Glutamatergic neuron (in vitro differentiated cells): ENCODE measurements at regions not wholly inside any gene's neighbourhood (a gene's known extent, or its start where the extent isn't known, plus 50 kb on each side); places are given as distances from the start of the nearest gene placed in this dataset.

Source experiments
- DNase-seq: peaks from one replicate; pipeline ENCODE4 v3.0.0; 2022
- H3K27ac Mint-ChIP-seq: one replicate; pipeline ENCODE4 v1.8.0; 2020; ENCODE audit warnings: mild to moderate bottlenecking, mixed read lengths, inconsistent platforms; ENCODE audit not compliant: unreplicated experiment
- H3K27me3 Mint-ChIP-seq: one replicate; pipeline ENCODE4 v1.8.0; 2020; ENCODE audit warnings: mild to moderate bottlenecking, moderate library complexity, mixed read lengths, inconsistent platforms; ENCODE audit not compliant: unreplicated experiment
- H3K36me3 Mint-ChIP-seq: one replicate; pipeline ENCODE4 v1.8.0; 2020; ENCODE audit warnings: mild to moderate bottlenecking, mixed read lengths, inconsistent platforms; ENCODE audit not compliant: unreplicated experiment
- H3K4me1 Mint-ChIP-seq: one replicate; pipeline ENCODE4 v1.8.0; 2020; ENCODE audit warnings: mild to moderate bottlenecking, low read depth, mixed read lengths, inconsistent platforms; ENCODE audit not compliant: unreplicated experiment
- H3K4me3 Mint-ChIP-seq: one replicate; pipeline ENCODE4 v1.8.0; 2020; ENCODE audit warnings: mild to moderate bottlenecking, mixed read lengths, inconsistent platforms; ENCODE audit not compliant: unreplicated experiment
- H3K9me3 Mint-ChIP-seq: one replicate; pipeline ENCODE4 v1.8.0; 2020; ENCODE audit warnings: mild to moderate bottlenecking, moderate library complexity, mixed read lengths, inconsistent platforms; ENCODE audit not compliant: unreplicated experiment
- CTCF ChIP-seq: fragments of 200-600 bp; sonication (generic); IDR thresholded peaks from one replicate; pipeline ENCODE4 v1.5.0; 2021; ENCODE audit not compliant: partially characterized antibody, unreplicated experiment

- Mint-ChIP-seq H3K4me1 (no peaks in the 10 kb centered on the region), H3K9me3 (no peaks in the 10 kb centered on the region), H3K27me3 (no peaks in the 10 kb centered on the region), H3K27ac (no peak overlapping the region), H3K4me3 (no peak overlapping the region), H3K36me3 (peaks cover 8% of the 10 kb centered on the region)
- TF ChIP-seq CTCF, result no peak
- no peak for DNase-seq
Measured at GRCh38 chr4:64625438-64625837, 216.2 kb upstream of the TECRL start.

- H3K9me3 Mint-ChIP-seq, result no peaks in the 10 kb centered on the region
- H3K4me1 Mint-ChIP-seq, result peaks cover 3% of the 10 kb centered on the region
- H3K27me3 Mint-ChIP-seq, result no peaks in the 10 kb centered on the region
- no peak overlapping the region for H3K4me3 Mint-ChIP-seq
- no peak for TF ChIP-seq CTCF
- H3K36me3 Mint-ChIP-seq, result no peaks in the 10 kb centered on the region
- H3K27ac Mint-ChIP-seq, result no peak overlapping the region
- no peak for DNase-seq
Measured at GRCh38 chr4:64617800-64618199, 208.6 kb upstream of the TECRL start.

- no peak for TF ChIP-seq CTCF
- Mint-ChIP-seq H3K4me3 (no peak overlapping the region), H3K4me1 (peaks cover 3% of the 10 kb centered on the region), H3K9me3 (no peaks in the 10 kb centered on the region), H3K27me3 (no peaks in the 10 kb centered on the region), H3K36me3 (no peaks in the 10 kb centered on the region), H3K27ac (no peak overlapping the region)
- DNase-seq, result no peak
Measured at GRCh38 chr4:64614276-64614675, 205.0 kb upstream of the TECRL start.

GRCh38 chr4:64613046-64613445, 203.8 kb upstream of the TECRL start:
- H3K4me3 Mint-ChIP-seq, result no peak overlapping the region
- DNase-seq, result no peak
- no peak overlapping the region for H3K27ac Mint-ChIP-seq
- no peaks in the 10 kb centered on the region for H3K9me3 Mint-ChIP-seq
- H3K36me3 Mint-ChIP-seq, result no peaks in the 10 kb centered on the region
- H3K4me1 Mint-ChIP-seq, result peaks cover 3% of the 10 kb centered on the region
- no peaks in the 10 kb centered on the region for H3K27me3 Mint-ChIP-seq
- no peak for TF ChIP-seq CTCF

GRCh38 chr4:64598066-64598465, 188.8 kb upstream of the TECRL start:
- H3K9me3 Mint-ChIP-seq, result no peaks in the 10 kb centered on the region
- H3K36me3 Mint-ChIP-seq, result no peaks in the 10 kb centered on the region
- H3K4me3 Mint-ChIP-seq, result no peak overlapping the region

More at GRCh38 chr4:64598066-64598465, 188.8 kb upstream of the TECRL start:
- Mint-ChIP-seq H3K27ac (no peak overlapping the region), H3K4me1 (no peaks in the 10 kb centered on the region), H3K27me3 (no peaks in the 10 kb centered on the region)
- no peak for TF ChIP-seq CTCF
- DNase-seq, result no peak
